K562 (cell line): ENCODE measurements at regions not wholly inside any gene's neighbourhood (a gene's known extent, or its start where the extent isn't known, plus 50 kb on each side); places are given as distances from the start of the nearest gene placed in this dataset.

ENCODE experiments used
- ATAC-seq: fragments of 200-7000 bp; cut with Tn5 transposase; 3 replicates; pipeline ENCODE4 v1.9.1; 2020; ENCODE audit warnings: moderate library complexity
- BruUV-seq: library from RNA; stranded (reverse); fragments of 400-500 nt; replicated peaks from 2 replicates; lab custom pipeline; 2021; lab: Mats Ljungman, UMichigan
- CTCF ChIA-PET: fragments of 300-600 bp; formaldehyde crosslinking; extraction: SDS; loops from one replicate; lab custom pipeline; 2021; ENCODE audit warnings: low intra/inter-chr PET ratio; lab: Yijun Ruan, JAX
- POLR2A ChIA-PET: fragments of 300-600, 350-650 bp; sonication (Branson Sonifier 250); formaldehyde crosslinking; extraction: SDS; loops from one replicate; lab custom pipeline; 2021; ENCODE audit warnings: antibody characterized with exemption, inconsistent platforms; lab: Yijun Ruan, JAX
- DNase-seq, 4 experiments: peaks; one replicate each; pipeline versions ENCODE4 v3.0.0 to v3.0.0-alpha.2; 2011 to 2018; ENCODE audit warnings: low spot score in 3 of 4, mixed read lengths in 3 of 4; ENCODE audit errors: extremely low read depth in 1 of 4
- FAIRE-seq: peaks from 2 replicates; lab custom pipeline; 2011; peaks lifted over from hg19 to GRCh38; lab: Jason Lieb, UNC
- H2AFZ ChIP-seq: 2 replicates; pipeline ENCODE4 v1.6.0; 2011; ENCODE audit warnings: low read depth, low read length, control low read depth, inconsistent platforms
- H3K27ac ChIP-seq: fragments of 200-600 bp; 3 replicates; pipeline ENCODE4 v1.8.0; 2011; ENCODE audit warnings: low read depth, mild to moderate bottlenecking, control low read depth, inconsistent platforms, low read length, moderate library complexity, mixed read lengths; ENCODE audit errors: extremely low read depth
- H3K27me3 ChIP-seq, 2 experiments: fragments of 300-600 bp in 1 of 2; 2 replicates in 1 of 2; 3 replicates in 1 of 2; pipeline versions ENCODE4 v1.6.0 to v1.8.0; 2011; ENCODE audit warnings: inconsistent platforms in 2 of 2, low read length in 2 of 2, mild to moderate bottlenecking in 1 of 2, mixed read lengths in 1 of 2, moderate library complexity in 1 of 2; ENCODE audit not compliant: control insufficient read depth in 2 of 2, insufficient read depth in 2 of 2
- H3K36me3 ChIP-seq: fragments of 300-600 bp; 3 replicates; pipeline ENCODE4 v1.8.0; 2011; ENCODE audit warnings: mild to moderate bottlenecking, low read length, inconsistent platforms; ENCODE audit not compliant: control insufficient read depth, insufficient read depth
- H3K4me1 ChIP-seq, 2 experiments: fragments of 200-600 bp in 1 of 2; replicated peaks in 1 of 2; 2 replicates in 1 of 2; 3 replicates in 1 of 2; pipeline versions ENCODE4 v1.5.1 to v1.8.0; 2011; ENCODE audit warnings: inconsistent platforms in 2 of 2, low read length in 2 of 2, mild to moderate bottlenecking in 1 of 2, mixed read lengths in 1 of 2, moderate library complexity in 1 of 2; ENCODE audit not compliant: control insufficient read depth in 2 of 2, insufficient read depth in 2 of 2
- H3K4me2 ChIP-seq: 2 replicates; pipeline ENCODE4 v1.6.1; 2011; ENCODE audit warnings: low read length, control low read depth, inconsistent platforms, mixed read lengths; ENCODE audit not compliant: insufficient read depth
- H3K4me3 ChIP-seq: fragments of 200-600 bp; sonication (generic), shearing (Covaris generic); 2 replicates; pipeline ENCODE4 v1.5.1; 2016; ENCODE audit warnings: control low read depth, inconsistent platforms
- H3K79me2 ChIP-seq: fragments of 200-600 bp; 3 replicates; pipeline ENCODE4 v1.8.0; 2011; ENCODE audit warnings: low read length, inconsistent platforms; ENCODE audit not compliant: control insufficient read depth, insufficient read depth
- H3K9ac ChIP-seq, 2 experiments: 2 replicates each; pipeline versions ENCODE4 v1.6.0 to v1.6.1; 2011; ENCODE audit warnings: low read depth in 2 of 2, low read length in 2 of 2, control low read depth in 1 of 2, inconsistent platforms in 1 of 2, mild to moderate bottlenecking in 1 of 2, mixed read lengths in 1 of 2; ENCODE audit not compliant: insufficient read depth in 1 of 2
- H3K9me1 ChIP-seq: one replicate; pipeline ENCODE4 v1.6.0; 2011; ENCODE audit warnings: inconsistent platforms, mild to moderate bottlenecking, low read length, moderate library complexity; ENCODE audit not compliant: control insufficient read depth, insufficient read depth
- H3K9me3 ChIP-seq: replicated peaks from 2 replicates; pipeline ENCODE4 v1.5.1; 2011; ENCODE audit warnings: low read depth, low read length, inconsistent platforms; ENCODE audit not compliant: control insufficient read depth, insufficient read depth
- H4K20me1 ChIP-seq: replicated peaks from 2 replicates; pipeline ENCODE4 v1.6.1; 2011; ENCODE audit warnings: low read length, inconsistent platforms, mixed read lengths; ENCODE audit not compliant: control insufficient read depth, insufficient read depth
- HIVEP1 ChIP-seq: fragments of 250-450 bp; sonication (Bioruptor Pico); IDR thresholded peaks from 2 replicates; pipeline ENCODE4 v1.4.0; 2020; ENCODE audit warnings: mild to moderate bottlenecking
- KLF16 ChIP-seq: IDR thresholded peaks from 2 replicates; pipeline ENCODE4 v1.6.1; 2016; ENCODE audit warnings: antibody characterized with exemption
- ZC3H8 ChIP-seq: fragments of 450-650 bp; IDR thresholded peaks from 2 replicates; pipeline ENCODE4 v1.6.1; 2017
- ZKSCAN8 ChIP-seq: fragments of 200-800 bp; sonication (Bioruptor generic); IDR thresholded peaks from 2 replicates; pipeline ENCODE4 v1.6.1; 2016; ENCODE audit warnings: missing genetic modification characterization, missing compliant biosample characterization
- ZNF217 ChIP-seq: sonication (generic); formaldehyde crosslinking; IDR thresholded peaks from 2 replicates; pipeline ENCODE4 v1.8.0; 2022; ENCODE audit warnings: mild to moderate bottlenecking, missing genetic modification reagents
- WGBS: fragments of 100-300 bp; shearing (Covaris generic); methylation state at CpG from one replicate; pipeline ENCODE4 v1.1.6; 2016; ENCODE audit warnings: low coverage, mixed read lengths; ENCODE audit not compliant: insufficient coverage; ENCODE audit errors: missing lambda C conversion rate; 5-methylcytosine and 5-hydroxymethylcytosine counted together
- in situ Hi-C: fragments of 300-500 bp; cut with MboI; formaldehyde crosslinking; loops from 4 replicates; pipeline ENCODE4 v1.15.0; 2018; ENCODE audit warnings: inconsistent platforms, mixed read lengths
- intact Hi-C: fragments of 100-400 bp; cut with micrococcal nuclease; formaldehyde crosslinking; loops from 2 replicates; pipeline ENCODE4 v1.14.2; 2022
- TF ChIP-seq, protein P1 (sequence below): sonication (generic); formaldehyde crosslinking; IDR thresholded peaks from 2 replicates; pipeline ENCODE4 v1.8.0; 2023; ENCODE audit warnings: mild to moderate bottlenecking, missing genetic modification reagents
- TF ChIP-seq, protein P2 (sequence below): fragments of 250-450 bp; sonication (Bioruptor Pico); IDR thresholded peaks from 2 replicates; pipeline ENCODE4 v1.5.0; 2021; ENCODE audit warnings: mild to moderate bottlenecking, moderate library complexity

DNA sequence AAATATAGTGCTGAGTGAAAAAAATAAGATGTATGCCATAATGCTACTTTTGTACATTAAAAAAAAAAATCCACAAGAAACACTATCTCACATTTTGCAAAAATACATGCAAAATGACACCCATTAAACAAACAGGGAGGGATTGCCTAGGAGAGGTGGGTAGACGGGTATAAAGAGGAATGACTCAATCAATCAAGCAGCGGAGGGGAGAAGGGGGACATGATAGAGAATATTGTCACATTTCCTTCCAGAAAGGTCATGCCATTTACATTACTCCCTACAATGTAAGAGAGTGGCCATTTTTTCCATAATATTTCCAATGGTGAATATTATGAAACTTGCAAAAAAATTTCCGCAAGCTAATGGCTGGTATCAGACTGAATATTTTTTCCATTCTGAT is 542.3 kb upstream of the TNP1 start:
- no peak for ATAC-seq

More for the DNA sequence above, 542.3 kb upstream of the TNP1 start:
- Histone ChIP-seq H3K27me3 (no peaks in the 10 kb centered on the region), H3K4me3 (no peak overlapping the region), H3K36me3 (no peaks in the 10 kb centered on the region), H3K9ac (no peak overlapping the region), H3K4me1 (no peaks in the 10 kb centered on the region), H3K27ac (no peak overlapping the region), H2AFZ (no peak overlapping the region), H3K79me2 (no peaks in the 10 kb centered on the region), H3K9me1 (no peaks in the 10 kb centered on the region), H3K9me3 (no peaks in the 10 kb centered on the region), H3K4me2 (no peak overlapping the region), H4K20me1 (no peaks in the 10 kb centered on the region)
- TF ChIP-seq ZNF217 (no peak), KLF16 (no peak), ZKSCAN8 (CRISPR knock-in tag) (no peak), HIVEP1 (no peak), ZC3H8 (no peak)
- TF ChIP-seq, protein P1, sequence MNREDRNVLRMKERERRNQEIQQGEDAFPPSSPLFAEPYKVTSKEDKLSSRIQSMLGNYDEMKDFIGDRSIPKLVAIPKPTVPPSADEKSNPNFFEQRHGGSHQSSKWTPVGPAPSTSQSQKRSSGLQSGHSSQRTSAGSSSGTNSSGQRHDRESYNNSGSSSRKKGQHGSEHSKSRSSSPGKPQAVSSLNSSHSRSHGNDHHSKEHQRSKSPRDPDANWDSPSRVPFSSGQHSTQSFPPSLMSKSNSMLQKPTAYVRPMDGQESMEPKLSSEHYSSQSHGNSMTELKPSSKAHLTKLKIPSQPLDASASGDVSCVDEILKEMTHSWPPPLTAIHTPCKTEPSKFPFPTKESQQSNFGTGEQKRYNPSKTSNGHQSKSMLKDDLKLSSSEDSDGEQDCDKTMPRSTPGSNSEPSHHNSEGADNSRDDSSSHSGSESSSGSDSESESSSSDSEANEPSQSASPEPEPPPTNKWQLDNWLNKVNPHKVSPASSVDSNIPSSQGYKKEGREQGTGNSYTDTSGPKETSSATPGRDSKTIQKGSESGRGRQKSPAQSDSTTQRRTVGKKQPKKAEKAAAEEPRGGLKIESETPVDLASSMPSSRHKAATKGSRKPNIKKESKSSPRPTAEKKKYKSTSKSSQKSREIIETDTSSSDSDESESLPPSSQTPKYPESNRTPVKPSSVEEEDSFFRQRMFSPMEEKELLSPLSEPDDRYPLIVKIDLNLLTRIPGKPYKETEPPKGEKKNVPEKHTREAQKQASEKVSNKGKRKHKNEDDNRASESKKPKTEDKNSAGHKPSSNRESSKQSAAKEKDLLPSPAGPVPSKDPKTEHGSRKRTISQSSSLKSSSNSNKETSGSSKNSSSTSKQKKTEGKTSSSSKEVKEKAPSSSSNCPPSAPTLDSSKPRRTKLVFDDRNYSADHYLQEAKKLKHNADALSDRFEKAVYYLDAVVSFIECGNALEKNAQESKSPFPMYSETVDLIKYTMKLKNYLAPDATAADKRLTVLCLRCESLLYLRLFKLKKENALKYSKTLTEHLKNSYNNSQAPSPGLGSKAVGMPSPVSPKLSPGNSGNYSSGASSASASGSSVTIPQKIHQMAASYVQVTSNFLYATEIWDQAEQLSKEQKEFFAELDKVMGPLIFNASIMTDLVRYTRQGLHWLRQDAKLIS, result no peak
- TF ChIP-seq, protein P2, sequence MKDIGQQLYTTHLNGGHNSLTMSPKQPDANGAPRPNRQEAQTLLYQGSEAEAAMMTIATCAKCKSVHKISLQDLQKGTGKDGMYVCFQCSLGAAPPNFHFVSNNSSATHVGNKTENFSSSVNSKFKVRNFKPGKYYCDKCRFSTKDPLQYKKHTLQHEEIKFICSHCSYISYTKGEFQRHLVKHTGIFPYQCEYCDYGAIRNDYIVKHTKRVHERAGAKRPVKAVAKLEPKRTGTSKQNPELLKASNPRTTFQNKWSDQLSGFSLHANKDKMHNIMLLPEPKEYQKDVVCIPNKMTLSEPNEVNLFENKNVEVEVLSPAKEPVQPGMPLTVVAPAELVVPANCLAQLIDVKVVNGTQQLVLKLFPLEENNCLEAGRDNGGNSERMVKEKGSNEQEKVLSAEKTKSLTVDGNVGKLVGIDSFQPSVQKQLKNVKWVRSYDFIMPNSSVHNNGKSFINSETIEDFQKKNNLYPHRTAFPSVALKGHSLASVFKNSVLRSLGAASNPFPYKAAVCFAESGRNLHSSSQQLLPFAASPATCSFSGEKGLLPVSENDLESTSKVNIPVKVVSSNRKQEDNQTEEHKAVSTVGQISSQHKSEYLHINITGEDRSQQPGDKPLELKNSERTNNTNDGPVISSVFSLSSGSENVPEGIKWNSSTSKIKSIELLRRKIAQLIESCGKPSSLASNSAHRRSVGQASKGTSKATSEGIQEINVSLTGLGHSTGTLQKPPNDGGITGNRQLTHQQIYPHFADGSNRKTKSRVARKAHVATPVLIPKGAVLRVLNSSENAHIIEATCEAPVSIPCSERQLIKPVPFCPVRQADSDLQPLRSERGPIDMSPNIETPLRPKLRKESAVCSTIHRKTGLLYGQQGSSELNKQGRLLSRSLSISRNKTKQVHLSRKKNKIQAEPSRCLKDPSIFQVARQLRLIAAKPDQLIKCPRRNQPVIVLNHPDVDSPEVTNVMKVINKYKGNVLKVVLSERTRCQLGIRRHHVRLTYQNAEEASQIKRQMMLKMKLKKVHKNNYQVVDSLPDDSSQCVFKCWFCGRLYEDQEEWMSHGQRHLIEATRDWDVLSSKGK (CRISPR knock-in tag), result no peak
- WGBS, result 22% methylated on average over 3 of the region's 3 CpGs
- POLR2A ChIA-PET, result no interaction called here
- in situ Hi-C loops, result no loop called here
- CTCF ChIA-PET, result no interaction called here
- no peak for FAIRE-seq
- no peak for DNase-seq
- intact Hi-C loops, result no loop called here
- no TSS peak for BruUV-seq
